ENCODE measurements at regions not wholly inside any gene's neighbourhood (a gene's known extent, or its start where the extent isn't known, plus 50 kb on each side); places are given as distances from the start of the nearest gene placed in this dataset.

GRCh38 chr2:133854603-133855200, 286.4 kb upstream of the NCKAP5 start:
- no peak overlapping the region for H3K4me3 Mint-ChIP-seq (ENCODE audit: unreplicated experiment)
- H3K36me3 Mint-ChIP-seq (ENCODE audit: insufficient read depth, unreplicated experiment) = no peaks in the 10 kb centered on the region
- H3K9me3 ChIP-seq = peaks cover 7% of the 10 kb centered on the region
- TF ChIP-seq CTCF (IDR thresholded peaks at IDR 0.05; ENCODE audit: insufficient read depth in 1 of 2, low read depth in 1 of 2, low read length in 1 of 2, severe bottlenecking in 1 of 2, unreplicated experiment in 1 of 2) = no peak
- H3K36me3 ChIP-seq (ENCODE audit: control insufficient read depth, insufficient read depth, low read length) = no peaks in the 10 kb centered on the region
- H3K27ac Mint-ChIP-seq (ENCODE audit: unreplicated experiment) = no peak overlapping the region
- ChIA-PET CTCF (no interaction called here), POLR2A (no interaction called here)
- BruUV-seq (replicated peaks) = no TSS peak
- H3K4me3 ChIP-seq (ENCODE audit: low read depth, low read length) = no peak overlapping the region
- H3K27me3 Mint-ChIP-seq (ENCODE audit: insufficient read depth, unreplicated experiment) = peaks cover 14% of the 10 kb centered on the region
- H3K4me1 ChIP-seq = no peaks in the 10 kb centered on the region
- no peak for DNase-seq
- no peaks in the 10 kb centered on the region for H3K4me1 Mint-ChIP-seq (ENCODE audit: low read depth, unreplicated experiment)
- peaks cover 9% of the 10 kb centered on the region for H3K9me3 Mint-ChIP-seq (ENCODE audit: unreplicated experiment)
- intact Hi-C loops (cut with micrococcal nuclease; ENCODE audit: unreplicated experiment) = no loop called here
- H3K27me3 ChIP-seq (replicated peaks; ENCODE audit: control insufficient read depth, insufficient read depth, low read length) = no peaks in the 10 kb centered on the region; the same call in 1 of the 2 replicates

DNA sequence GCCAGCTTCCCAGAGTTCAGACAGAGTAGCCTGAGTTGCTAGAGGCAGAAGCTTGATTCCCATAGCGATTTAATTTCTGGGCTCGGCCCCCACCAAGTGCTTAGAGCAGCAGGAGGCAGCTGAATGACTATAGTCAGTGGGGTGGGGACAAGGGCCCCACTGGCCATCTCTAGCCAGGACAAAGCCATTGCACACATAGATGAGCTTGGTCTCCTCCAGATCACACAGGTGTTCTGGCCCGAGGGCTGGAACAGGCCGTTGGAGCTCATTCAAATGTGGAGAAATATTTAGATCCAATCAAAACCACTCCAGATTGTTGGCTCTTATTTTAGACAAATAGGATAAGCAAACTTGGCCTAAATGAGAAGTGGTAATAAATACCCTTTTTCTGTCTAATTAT, 287.3 kb upstream of the NCKAP5 start:
- peaks cover 17% of the 10 kb centered on the region for H3K27me3 Mint-ChIP-seq (ENCODE audit: insufficient read depth, unreplicated experiment)
- H3K9me3 Mint-ChIP-seq (ENCODE audit: unreplicated experiment) = peaks cover 9% of the 10 kb centered on the region
- Histone ChIP-seq H3K4me1 (no peaks in the 10 kb centered on the region), H3K4me3 (ENCODE audit: low read depth, low read length) (no peak overlapping the region), H3K36me3 (ENCODE audit: control insufficient read depth, insufficient read depth, low read length) (no peaks in the 10 kb centered on the region), H3K27me3 (replicated peaks; ENCODE audit: control insufficient read depth, insufficient read depth, low read length) (no peaks in the 10 kb centered on the region; the same call in 1 of the 2 replicates), H3K9me3 (peaks cover 7% of the 10 kb centered on the region)
- ChIA-PET CTCF (no interaction called here), POLR2A (no interaction called here)
- no TSS peak for BruUV-seq (replicated peaks)
- no peak overlapping the region for H3K27ac Mint-ChIP-seq (ENCODE audit: unreplicated experiment)
- DNase-seq = no peak
- no peak overlapping the region for H3K4me3 Mint-ChIP-seq (ENCODE audit: unreplicated experiment)
- TF ChIP-seq CTCF (IDR thresholded peaks at IDR 0.05; ENCODE audit: insufficient read depth in 1 of 2, low read depth in 1 of 2, low read length in 1 of 2, severe bottlenecking in 1 of 2, unreplicated experiment in 1 of 2) = no peak
- H3K36me3 Mint-ChIP-seq (ENCODE audit: insufficient read depth, unreplicated experiment) = no peaks in the 10 kb centered on the region
- H3K4me1 Mint-ChIP-seq (ENCODE audit: low read depth, unreplicated experiment) = no peaks in the 10 kb centered on the region
- intact Hi-C loops (cut with micrococcal nuclease; ENCODE audit: unreplicated experiment) = no loop called here

DNA sequence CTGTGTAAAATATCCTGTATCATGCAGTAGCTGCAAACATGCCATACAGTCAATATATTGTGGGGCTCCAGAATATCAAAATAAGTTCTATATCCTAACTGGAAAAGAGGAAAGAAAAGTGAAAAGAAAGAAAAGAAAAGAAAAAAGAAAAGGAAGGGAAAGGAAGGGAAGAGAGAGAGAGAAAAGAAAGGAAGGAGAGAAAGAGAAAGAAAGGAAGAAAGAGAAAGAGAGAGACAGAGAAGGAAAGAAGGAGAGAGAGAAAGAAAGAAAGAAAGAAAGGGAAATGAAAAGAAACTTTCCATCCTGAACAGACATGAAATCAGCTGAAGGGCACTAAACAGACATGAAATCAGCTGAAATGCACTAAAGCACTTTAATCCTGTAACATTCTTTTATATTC, 288.4 kb upstream of the NCKAP5 start:
- Histone ChIP-seq H3K4me3 (ENCODE audit: low read depth, low read length) (no peak overlapping the region), H3K36me3 (ENCODE audit: control insufficient read depth, insufficient read depth, low read length) (no peaks in the 10 kb centered on the region), H3K9me3 (peaks cover 7% of the 10 kb centered on the region), H3K27me3 (replicated peaks; ENCODE audit: control insufficient read depth, insufficient read depth, low read length) (no peaks in the 10 kb centered on the region; the same call in 1 of the 2 replicates), H3K4me1 (no peaks in the 10 kb centered on the region)
- Mint-ChIP-seq H3K4me1 (ENCODE audit: low read depth, unreplicated experiment) (no peaks in the 10 kb centered on the region), H3K27ac (ENCODE audit: unreplicated experiment) (no peak overlapping the region), H3K4me3 (ENCODE audit: unreplicated experiment) (no peak overlapping the region), H3K27me3 (ENCODE audit: insufficient read depth, unreplicated experiment) (peaks cover 17% of the 10 kb centered on the region), H3K9me3 (ENCODE audit: unreplicated experiment) (peaks cover 9% of the 10 kb centered on the region), H3K36me3 (ENCODE audit: insufficient read depth, unreplicated experiment) (no peaks in the 10 kb centered on the region)
- no peak for TF ChIP-seq CTCF (IDR thresholded peaks at IDR 0.05; ENCODE audit: insufficient read depth in 1 of 2, low read depth in 1 of 2, low read length in 1 of 2, severe bottlenecking in 1 of 2, unreplicated experiment in 1 of 2)
- intact Hi-C loops (cut with micrococcal nuclease; ENCODE audit: unreplicated experiment) = no loop called here
- POLR2A ChIA-PET = no interaction called here
- BruUV-seq (replicated peaks) = no TSS peak
- CTCF ChIA-PET = no interaction called here
- DNase-seq = no peak
